GM21526 (cell line): ENCODE measurements at regions not wholly inside any gene's neighbourhood (a gene's known extent, or its start where the extent isn't known, plus 50 kb on each side); places are given as distances from the start of the nearest gene placed in this dataset.
A peak's percentile ranks its signal among the peaks of the same experiment; 100 is the strongest.
"Not testable (repeated sequence)": the region's sequence is repeated elsewhere in the genome, so short reads cannot be mapped to it uniquely, and the experiment has no call there.

Experiments
- ATAC-seq: cut with Tn5 transposase; IDR thresholded peaks from one replicate; pipeline ENCODE4 v1.9.1; 2021; ENCODE audit warnings: moderate library complexity; ENCODE audit not compliant: unreplicated experiment, low FRiP score

DNA sequence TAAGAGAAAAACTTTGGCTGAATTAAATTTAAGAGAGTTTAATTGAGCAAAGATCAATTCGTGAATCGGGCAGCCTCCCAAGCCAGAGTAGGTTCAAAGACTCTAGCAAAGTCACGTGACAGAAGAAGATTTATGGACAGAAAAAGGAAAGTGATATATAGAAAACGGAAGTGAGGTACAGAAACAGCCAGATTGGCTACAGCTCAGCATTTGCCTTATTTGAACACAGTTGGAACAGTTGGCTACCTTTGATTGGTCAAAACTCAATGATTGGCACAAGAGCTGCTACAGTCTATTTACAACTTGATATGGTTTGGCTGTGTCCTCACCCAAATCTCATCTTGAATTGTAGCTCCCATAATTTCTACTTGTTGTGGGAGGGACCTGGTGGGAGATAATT lies 102.6 kb downstream of the PLG start:
- no peak for ATAC-seq

GRCh38 chr6:160808263-160808662 lies 106.2 kb downstream of the PLG start:
- no peak for ATAC-seq

- ATAC-seq, result no peak
These were observed 108.2 kb downstream of the PLG start for GRCh38 chr6:160810238-160810637.

DNA sequence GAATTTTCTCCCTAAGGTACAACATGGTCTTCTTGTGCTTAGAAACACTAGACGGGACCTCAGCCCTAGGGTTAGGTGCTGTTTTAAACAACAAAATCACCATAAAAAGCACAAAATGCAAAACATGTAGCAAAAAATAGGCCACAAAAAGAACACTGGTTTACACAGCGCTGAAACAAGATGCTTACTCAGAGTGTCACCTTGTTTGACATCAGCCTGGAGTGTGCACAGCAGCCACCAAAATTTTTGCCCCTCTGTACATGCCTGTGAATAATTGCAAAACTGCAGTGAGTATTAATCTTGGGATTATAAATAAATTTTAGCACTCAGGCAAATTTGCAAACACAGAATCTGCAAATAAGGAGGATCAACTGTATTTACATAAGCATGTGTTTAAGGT lies 110.1 kb downstream of the PLG start:
- no peak for ATAC-seq

DNA sequence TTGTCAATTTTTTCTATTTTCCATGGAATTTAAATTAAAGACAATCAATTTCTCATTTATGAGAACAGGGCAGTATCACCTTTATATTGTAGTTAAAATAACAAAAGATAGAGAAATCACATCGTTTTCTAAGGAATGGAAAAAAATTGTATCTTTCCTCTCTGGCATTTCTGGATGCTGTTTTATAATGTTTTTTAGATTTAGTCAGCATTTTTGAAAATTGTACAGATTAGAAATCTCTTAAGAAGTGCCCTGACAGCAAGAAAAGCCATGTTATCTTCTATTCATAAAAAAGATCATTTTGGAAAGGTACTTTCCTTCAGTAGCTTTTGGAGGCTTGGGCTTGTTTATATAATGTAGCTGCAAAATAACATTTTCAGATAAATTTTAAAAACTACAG lies 116.9 kb downstream of the PLG start:
- no peak for ATAC-seq

GRCh38 chr6:160820661-160821060 lies 118.6 kb downstream of the PLG start:
- not testable (repeated sequence) for ATAC-seq

GRCh38 chr6:160831739-160832138 lies 129.7 kb downstream of the PLG start:
- no peak for ATAC-seq

DNA sequence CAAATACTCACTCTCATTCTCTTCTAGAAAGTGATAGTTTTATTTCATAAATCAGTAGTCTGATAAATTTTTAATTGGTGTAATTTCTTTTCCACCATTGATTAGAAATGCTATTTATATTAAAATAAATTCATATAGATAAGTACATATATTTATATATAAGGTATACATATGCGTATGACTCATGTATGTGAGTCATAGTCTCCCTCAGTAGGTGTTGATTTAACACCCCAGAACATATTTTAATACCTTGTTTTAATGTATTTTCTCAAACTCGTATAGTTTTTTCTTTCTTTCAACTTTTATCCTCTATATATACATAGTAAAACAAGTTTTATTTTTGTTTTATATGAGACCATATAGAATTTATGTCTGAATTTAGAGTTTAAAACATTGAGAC lies 130.4 kb downstream of the PLG start:
- no peak for ATAC-seq

DNA sequence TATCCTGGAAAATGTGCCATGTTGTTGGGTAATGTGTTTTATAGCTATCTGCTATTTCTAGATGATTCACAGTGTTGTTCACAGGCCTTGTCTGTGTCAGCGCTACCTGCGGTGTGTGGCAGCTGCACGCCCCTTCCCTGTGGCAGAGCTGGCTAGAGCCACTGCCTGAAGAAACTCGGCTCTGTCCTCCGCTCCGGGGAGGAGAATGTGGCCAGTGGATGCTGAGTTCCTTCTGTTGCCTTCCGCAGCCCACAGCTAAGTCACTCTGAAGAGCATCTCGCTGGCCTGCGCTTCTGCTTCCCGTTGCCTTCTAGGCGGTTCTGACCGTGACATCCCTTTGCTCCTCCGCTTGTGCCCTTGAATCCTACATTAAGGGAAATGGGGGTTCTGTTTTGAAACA lies 135.1 kb downstream of the PLG start:
- no peak for ATAC-seq

GRCh38 chr6:160851031-160851430 lies 140.5 kb upstream of the MAP3K4 start:
- ATAC-seq, result no peak

DNA sequence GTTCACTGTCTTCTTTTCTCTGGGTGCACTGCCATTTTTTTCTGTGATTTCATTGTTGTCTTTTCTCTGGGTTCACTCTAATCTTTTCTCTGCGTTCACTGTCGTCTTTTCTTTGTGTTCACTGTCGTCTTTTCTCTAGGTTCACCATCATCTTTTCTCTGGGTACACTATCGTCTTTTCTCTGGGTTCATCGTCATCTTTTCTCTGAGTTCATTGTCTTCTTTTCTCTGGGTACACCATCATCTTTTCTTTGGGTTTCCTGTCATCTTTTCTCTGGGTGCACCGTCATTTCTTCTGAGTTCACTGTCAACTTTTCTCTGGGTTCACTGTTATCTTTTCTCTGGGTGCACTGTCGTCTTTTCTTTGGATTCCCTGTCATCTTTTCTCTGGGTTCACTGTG lies 137.6 kb upstream of the MAP3K4 start:
- ATAC-seq, result no peak

DNA sequence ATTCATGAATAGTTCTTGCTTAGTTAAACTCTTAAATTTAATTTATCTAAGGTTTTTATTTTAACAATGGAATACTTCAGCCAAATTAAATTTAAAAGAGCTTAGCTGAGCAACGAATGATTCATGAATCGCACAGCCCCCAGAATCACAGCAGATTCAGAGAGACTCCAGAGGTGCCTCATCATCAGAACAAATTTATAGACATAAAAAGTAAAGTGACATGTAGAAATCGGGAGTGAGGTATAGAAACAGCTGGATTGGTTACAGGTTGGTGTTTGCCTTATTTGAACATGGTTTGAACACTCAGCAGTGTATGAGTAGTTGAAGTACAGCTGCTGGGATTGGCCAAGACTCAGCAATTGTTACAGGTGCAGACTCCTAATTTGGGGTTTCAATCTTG lies 132.7 kb upstream of the MAP3K4 start:
- no peak for ATAC-seq

- no peak for ATAC-seq
These were observed 131.7 kb upstream of the MAP3K4 start for GRCh38 chr6:160859822-160860221.

- no peak for ATAC-seq
These were observed 129.7 kb upstream of the MAP3K4 start for GRCh38 chr6:160861824-160862223.

DNA sequence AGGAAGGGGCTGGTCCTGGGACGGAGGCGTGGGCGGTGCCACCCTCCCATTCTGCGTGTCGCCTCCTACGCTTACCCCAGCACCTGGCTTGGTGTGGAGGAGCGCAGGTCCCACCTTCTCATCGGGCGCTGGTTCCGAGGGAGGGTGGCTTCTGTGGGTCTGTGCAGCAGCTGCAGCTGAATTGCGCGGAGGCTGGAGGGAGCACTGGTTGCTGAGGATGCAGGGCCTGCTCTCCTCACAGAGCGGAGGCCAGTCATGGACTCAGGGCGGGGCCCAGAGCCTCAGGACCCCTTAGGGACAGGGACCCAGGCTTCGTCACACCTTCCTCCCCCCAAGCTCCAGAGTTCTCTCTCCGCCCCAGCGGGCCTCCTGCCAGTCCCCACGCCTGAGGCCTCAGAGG lies 127.8 kb upstream of the MAP3K4 start:
- ATAC-seq, result no peak

DNA sequence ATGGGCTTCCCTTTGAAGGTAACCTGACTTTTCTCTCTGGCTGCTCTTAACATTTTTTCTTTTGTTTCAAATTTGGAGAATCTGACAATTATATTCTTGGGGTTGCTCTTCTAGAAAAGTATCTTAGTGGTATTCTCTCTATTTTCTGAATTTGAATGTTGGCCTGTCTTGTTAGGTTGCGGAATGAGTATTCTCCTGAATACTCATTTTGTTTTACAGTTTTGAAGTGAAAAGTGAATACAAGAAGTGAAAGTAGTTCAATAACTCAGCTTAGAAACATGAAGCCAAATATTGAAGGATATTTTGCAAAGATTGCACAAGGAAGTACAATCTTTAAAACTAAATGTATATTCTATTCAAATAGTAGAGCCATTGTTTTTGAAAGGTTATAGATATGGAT lies 120.2 kb upstream of the MAP3K4 start:
- ATAC-seq, result peak; percentile 85

- ATAC-seq, result no peak
These were observed 110.3 kb upstream of the MAP3K4 start for GRCh38 chr6:160881148-160881808.

DNA sequence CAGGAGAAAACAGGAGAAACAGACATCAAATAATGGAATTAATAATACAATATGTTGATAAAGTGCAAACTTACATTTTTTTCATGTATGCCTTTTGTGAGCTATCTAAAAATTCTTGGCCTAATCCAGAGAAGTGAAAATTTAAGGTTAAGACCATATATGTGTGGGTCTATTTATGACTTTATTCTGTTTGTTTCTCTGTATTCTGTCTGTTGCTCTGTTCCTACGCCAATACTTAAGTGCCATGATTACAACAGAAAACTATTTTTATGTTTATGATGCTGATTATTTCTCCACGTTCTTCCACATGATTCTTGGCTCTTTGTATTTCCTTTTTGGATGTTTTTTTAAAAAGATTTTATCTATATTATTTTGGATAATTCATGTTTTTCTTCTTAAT lies 109.6 kb upstream of the MAP3K4 start:
- no peak for ATAC-seq

DNA sequence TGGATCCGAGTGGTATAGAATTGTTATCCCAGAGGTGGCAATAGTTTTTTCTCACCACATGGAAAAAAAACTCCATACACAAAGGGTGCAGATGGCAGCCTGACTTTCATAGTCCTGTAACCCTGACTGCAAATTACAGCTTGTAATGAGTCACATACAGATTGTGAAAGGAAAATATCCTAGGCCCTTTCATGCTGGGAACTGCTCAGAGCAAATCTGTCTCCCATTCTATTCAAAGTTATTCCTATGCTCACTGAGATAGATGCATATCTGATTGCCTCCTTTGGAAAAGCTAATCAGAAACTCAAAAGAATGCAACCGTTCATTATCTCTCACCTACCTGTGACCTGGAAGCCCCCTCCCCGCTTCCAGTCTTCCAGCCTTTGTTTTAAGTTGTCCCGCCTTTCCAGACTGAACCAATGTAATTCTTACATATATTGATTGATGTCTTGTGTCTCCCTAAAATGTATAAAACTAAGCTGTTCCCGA lies 108.7 kb upstream of the MAP3K4 start:
- no peak for ATAC-seq

GRCh38 chr6:160883560-160883959 lies 108.0 kb upstream of the MAP3K4 start:
- no peak for ATAC-seq

DNA sequence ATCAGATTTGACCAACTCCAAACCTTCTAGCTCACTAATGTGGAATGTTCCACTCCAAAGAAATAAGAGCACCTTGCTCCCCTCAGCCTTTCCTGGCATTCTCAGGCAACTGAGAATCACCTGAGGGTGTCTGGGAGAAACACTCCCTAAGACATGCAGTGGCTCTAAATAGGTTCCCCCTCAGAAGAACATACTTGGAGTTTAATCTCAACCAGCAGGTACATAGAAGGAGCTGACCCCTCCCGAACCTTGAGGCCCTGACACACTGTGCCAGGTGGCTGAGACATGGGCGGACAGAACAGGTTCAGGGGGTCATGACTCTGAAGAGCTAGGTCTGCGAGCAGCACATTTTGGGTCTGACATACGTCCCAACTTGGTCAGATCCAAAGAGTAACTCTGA lies 107.6 kb upstream of the MAP3K4 start:
- no peak for ATAC-seq

- ATAC-seq, result not testable (repeated sequence)
These were observed 102.4 kb upstream of the MAP3K4 start for GRCh38 chr6:160889148-160889547.

- no peak for ATAC-seq
These were observed 99.9 kb upstream of the MAP3K4 start for GRCh38 chr6:160891690-160892089.
